ENCODE measurements at regions not wholly inside any gene's neighbourhood (a gene's known extent, or its start where the extent isn't known, plus 50 kb on each side); places are given as distances from the start of the nearest gene placed in this dataset.

DNA sequence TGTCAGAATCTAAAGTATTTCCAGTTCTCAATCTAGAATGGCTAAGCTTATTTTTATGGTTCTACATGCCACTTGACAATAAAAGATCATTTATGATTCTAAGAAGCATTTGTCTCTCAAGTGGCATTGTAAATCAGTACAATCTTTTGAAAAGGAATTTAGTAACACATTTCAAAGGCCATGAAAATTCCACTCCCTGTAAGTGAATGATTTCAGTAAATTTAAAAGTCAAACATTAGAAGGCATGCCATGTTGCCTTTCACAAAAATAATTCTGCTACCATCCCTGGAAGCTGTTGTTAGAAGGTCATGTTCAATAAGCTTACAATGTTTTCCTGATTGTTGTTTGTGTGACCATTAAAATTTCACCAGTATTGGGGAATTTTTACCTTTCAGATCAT, 142.9 kb downstream of the RPIA start:
- Mint-ChIP-seq H3K27me3 (ENCODE audit: insufficient read depth, low read depth, poor library complexity) (no peaks in the 10 kb centered on the region), H3K4me1 (no peaks in the 10 kb centered on the region), H3K36me3 (ENCODE audit: low read depth) (no peaks in the 10 kb centered on the region), H3K9me3 (no peaks in the 10 kb centered on the region), H3K4me3 (no peak overlapping the region), H3K27ac (no peak overlapping the region)
- no peaks in the 10 kb centered on the region for H3K36me3 ChIP-seq (ENCODE audit: insufficient read depth)
- H3K4me2 ChIP-seq, result no peak overlapping the region
- no peaks in the 10 kb centered on the region for H3K9me2 ChIP-seq (ENCODE audit: insufficient read depth)
- no peaks in the 10 kb centered on the region for H4K20me1 ChIP-seq (replicated peaks; ENCODE audit: insufficient read depth)
- no peaks in the 10 kb centered on the region for H3K79me2 ChIP-seq (replicated peaks; ENCODE audit: insufficient read depth)
- no peaks in the 10 kb centered on the region for H3F3A ChIP-seq (replicated peaks; ENCODE audit: low read depth)
- H2AFZ ChIP-seq, result no peak overlapping the region
- no peaks in the 10 kb centered on the region for H3K27me3 ChIP-seq (ENCODE audit: insufficient read depth)
- no peak for DNase-seq (ENCODE audit: low spot score)
- no peak overlapping the region for H3K27ac ChIP-seq (ENCODE audit: low read depth)
- ATAC-seq, result no peak
- TF ChIP-seq, protein P1, sequence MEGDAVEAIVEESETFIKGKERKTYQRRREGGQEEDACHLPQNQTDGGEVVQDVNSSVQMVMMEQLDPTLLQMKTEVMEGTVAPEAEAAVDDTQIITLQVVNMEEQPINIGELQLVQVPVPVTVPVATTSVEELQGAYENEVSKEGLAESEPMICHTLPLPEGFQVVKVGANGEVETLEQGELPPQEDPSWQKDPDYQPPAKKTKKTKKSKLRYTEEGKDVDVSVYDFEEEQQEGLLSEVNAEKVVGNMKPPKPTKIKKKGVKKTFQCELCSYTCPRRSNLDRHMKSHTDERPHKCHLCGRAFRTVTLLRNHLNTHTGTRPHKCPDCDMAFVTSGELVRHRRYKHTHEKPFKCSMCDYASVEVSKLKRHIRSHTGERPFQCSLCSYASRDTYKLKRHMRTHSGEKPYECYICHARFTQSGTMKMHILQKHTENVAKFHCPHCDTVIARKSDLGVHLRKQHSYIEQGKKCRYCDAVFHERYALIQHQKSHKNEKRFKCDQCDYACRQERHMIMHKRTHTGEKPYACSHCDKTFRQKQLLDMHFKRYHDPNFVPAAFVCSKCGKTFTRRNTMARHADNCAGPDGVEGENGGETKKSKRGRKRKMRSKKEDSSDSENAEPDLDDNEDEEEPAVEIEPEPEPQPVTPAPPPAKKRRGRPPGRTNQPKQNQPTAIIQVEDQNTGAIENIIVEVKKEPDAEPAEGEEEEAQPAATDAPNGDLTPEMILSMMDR (conservative IDR thresholded peaks at IDR 0.05; ENCODE audit: low read depth in 2 of 2), result no peak
- TF ChIP-seq EZH2 (IDR thresholded peaks at IDR 0.05; ENCODE audit: low read depth, unreplicated experiment) (no peak), ZNF331 (CRISPR knock-in tag; IDR thresholded peaks at IDR 0.05; ENCODE audit: low read depth) (no peak), ZNF114 (CRISPR knock-in tag; IDR thresholded peaks at IDR 0.05) (no peak)
- H3K4me1 ChIP-seq (ENCODE audit: insufficient read depth), result no peaks in the 10 kb centered on the region
- H3K4me3 ChIP-seq, result no peak overlapping the region

DNA sequence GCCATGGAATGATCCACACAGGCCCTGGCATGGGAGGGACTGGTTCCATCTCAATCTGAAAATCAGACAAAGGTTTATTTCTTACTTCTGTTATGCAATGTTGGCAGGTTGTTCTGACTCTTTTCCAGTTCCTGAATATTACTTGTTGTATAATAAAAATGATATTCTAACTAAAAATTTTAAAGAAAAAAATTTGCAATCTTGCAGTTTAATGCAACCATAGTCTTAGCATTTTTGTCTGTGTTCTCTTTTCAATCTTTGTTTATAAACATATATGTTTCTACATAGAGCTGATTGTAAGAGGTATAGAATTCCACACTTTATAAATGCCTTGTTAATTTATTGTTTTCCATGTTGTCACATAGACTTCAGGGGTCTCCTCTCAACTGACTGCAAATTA, 143.4 kb downstream of the RPIA start:
- Histone ChIP-seq H3K9me2 (ENCODE audit: insufficient read depth) (no peaks in the 10 kb centered on the region; the same call in 1 of the 2 replicates), H3K36me3 (ENCODE audit: insufficient read depth) (no peaks in the 10 kb centered on the region), H3F3A (replicated peaks; ENCODE audit: low read depth) (no peaks in the 10 kb centered on the region), H3K27ac (ENCODE audit: low read depth) (no peak overlapping the region), H2AFZ (no peak overlapping the region), H3K79me2 (replicated peaks; ENCODE audit: insufficient read depth) (no peaks in the 10 kb centered on the region), H3K27me3 (ENCODE audit: insufficient read depth) (no peaks in the 10 kb centered on the region), H3K4me1 (ENCODE audit: insufficient read depth) (no peaks in the 10 kb centered on the region), H3K4me3 (no peak overlapping the region), H3K4me2 (no peak overlapping the region), H4K20me1 (replicated peaks; ENCODE audit: insufficient read depth) (no peaks in the 10 kb centered on the region)
- ATAC-seq (no peak), DNase-seq (ENCODE audit: low spot score) (no peak)
- H3K27ac Mint-ChIP-seq, result no peak overlapping the region
- no peak overlapping the region for H3K4me3 Mint-ChIP-seq
- no peaks in the 10 kb centered on the region for H3K4me1 Mint-ChIP-seq
- H3K27me3 Mint-ChIP-seq (ENCODE audit: insufficient read depth, low read depth, poor library complexity), result no peaks in the 10 kb centered on the region
- H3K9me3 Mint-ChIP-seq, result no peaks in the 10 kb centered on the region
- H3K36me3 Mint-ChIP-seq (ENCODE audit: low read depth), result no peaks in the 10 kb centered on the region
- TF ChIP-seq POLR2AphosphoS5 (IDR thresholded peaks at IDR 0.05; ENCODE audit: low read depth) (no peak), CREB1 (CRISPR knock-in tag; IDR thresholded peaks at IDR 0.05; ENCODE audit: low read depth) (no peak), ZNF114 (CRISPR knock-in tag; IDR thresholded peaks at IDR 0.05) (no peak)
- TF ChIP-seq, protein P2, sequence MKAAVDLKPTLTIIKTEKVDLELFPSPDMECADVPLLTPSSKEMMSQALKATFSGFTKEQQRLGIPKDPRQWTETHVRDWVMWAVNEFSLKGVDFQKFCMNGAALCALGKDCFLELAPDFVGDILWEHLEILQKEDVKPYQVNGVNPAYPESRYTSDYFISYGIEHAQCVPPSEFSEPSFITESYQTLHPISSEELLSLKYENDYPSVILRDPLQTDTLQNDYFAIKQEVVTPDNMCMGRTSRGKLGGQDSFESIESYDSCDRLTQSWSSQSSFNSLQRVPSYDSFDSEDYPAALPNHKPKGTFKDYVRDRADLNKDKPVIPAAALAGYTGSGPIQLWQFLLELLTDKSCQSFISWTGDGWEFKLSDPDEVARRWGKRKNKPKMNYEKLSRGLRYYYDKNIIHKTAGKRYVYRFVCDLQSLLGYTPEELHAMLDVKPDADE (IDR thresholded peaks at IDR 0.05), result no peak
- TF ChIP-seq, protein P3, sequence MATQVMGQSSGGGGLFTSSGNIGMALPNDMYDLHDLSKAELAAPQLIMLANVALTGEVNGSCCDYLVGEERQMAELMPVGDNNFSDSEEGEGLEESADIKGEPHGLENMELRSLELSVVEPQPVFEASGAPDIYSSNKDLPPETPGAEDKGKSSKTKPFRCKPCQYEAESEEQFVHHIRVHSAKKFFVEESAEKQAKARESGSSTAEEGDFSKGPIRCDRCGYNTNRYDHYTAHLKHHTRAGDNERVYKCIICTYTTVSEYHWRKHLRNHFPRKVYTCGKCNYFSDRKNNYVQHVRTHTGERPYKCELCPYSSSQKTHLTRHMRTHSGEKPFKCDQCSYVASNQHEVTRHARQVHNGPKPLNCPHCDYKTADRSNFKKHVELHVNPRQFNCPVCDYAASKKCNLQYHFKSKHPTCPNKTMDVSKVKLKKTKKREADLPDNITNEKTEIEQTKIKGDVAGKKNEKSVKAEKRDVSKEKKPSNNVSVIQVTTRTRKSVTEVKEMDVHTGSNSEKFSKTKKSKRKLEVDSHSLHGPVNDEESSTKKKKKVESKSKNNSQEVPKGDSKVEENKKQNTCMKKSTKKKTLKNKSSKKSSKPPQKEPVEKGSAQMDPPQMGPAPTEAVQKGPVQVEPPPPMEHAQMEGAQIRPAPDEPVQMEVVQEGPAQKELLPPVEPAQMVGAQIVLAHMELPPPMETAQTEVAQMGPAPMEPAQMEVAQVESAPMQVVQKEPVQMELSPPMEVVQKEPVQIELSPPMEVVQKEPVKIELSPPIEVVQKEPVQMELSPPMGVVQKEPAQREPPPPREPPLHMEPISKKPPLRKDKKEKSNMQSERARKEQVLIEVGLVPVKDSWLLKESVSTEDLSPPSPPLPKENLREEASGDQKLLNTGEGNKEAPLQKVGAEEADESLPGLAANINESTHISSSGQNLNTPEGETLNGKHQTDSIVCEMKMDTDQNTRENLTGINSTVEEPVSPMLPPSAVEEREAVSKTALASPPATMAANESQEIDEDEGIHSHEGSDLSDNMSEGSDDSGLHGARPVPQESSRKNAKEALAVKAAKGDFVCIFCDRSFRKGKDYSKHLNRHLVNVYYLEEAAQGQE (IDR thresholded peaks at IDR 0.05; ENCODE audit: unreplicated experiment), result no peak
